C4-2B (cell line): ENCODE measurements at regions not wholly inside any gene's neighbourhood (a gene's known extent, or its start where the extent isn't known, plus 50 kb on each side); places are given as distances from the start of the nearest gene placed in this dataset.

Source experiments
- H3K27ac ChIP-seq: fragments of 450-650 bp; 2 replicates; pipeline ENCODE4 v1.5.1; 2017
- ZFX ChIP-seq: fragments of 450-650 bp; IDR thresholded peaks from 2 replicates; pipeline ENCODE4 v1.6.1; 2017
- TF ChIP-seq, protein P1 (sequence below): fragments of 450-650 bp; conservative IDR thresholded peaks from 2 replicates; pipeline ENCODE4 v1.5.1; 2017; ENCODE audit warnings: mild to moderate bottlenecking

DNA sequence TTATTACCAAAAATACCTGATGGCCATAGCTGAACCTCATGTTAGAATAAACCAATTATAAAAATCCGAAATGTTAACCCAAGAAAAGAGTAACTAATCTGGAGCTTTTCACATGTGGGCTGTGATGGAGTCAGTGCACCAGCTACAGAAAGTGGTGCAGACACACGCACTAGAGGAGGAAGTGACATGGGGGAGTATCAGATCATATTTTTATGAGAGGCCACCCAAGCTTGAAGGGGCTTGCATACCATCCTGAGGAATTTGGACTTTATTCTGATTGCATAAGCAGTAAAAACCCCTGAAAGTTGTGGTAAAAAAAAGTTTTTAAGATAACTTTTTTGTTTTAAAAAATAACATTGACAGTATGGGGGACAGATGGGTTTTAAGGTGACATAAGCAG, 1148.5 kb upstream of the CELF2 start:
- H3K27ac ChIP-seq, result no peak overlapping the region
- no peak for TF ChIP-seq ZFX
- TF ChIP-seq, protein P1, sequence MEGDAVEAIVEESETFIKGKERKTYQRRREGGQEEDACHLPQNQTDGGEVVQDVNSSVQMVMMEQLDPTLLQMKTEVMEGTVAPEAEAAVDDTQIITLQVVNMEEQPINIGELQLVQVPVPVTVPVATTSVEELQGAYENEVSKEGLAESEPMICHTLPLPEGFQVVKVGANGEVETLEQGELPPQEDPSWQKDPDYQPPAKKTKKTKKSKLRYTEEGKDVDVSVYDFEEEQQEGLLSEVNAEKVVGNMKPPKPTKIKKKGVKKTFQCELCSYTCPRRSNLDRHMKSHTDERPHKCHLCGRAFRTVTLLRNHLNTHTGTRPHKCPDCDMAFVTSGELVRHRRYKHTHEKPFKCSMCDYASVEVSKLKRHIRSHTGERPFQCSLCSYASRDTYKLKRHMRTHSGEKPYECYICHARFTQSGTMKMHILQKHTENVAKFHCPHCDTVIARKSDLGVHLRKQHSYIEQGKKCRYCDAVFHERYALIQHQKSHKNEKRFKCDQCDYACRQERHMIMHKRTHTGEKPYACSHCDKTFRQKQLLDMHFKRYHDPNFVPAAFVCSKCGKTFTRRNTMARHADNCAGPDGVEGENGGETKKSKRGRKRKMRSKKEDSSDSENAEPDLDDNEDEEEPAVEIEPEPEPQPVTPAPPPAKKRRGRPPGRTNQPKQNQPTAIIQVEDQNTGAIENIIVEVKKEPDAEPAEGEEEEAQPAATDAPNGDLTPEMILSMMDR, result no peak

DNA sequence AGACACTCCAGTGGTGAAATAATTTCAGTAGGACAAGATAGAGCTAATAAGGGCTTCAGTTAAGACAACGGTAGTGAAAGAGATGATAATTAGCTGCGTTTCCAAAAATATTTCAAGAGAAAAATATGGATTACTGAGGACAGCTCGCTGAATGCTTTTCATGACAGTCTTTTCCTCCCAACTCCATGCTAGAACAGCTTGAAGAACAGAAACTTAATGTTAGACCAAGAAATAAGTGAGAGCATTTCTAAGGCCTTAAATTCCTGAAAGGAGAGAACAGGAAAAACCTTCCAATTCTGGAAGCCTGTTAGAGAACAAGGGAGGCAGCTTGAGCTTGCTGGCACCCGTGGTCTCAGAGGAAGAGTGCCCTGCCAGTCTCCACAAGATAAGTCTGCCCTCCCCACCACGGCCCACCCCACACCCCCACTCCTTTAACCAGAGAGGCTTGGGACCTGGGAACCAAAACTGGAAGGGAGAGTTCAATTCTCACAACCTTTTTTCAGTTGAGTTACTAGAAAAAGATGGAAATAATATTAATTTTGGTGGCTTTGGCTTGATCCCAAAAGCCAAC, 1148.0 kb upstream of the CELF2 start:
- no peak for TF ChIP-seq ZFX
- TF ChIP-seq, protein P1, result no peak
- H3K27ac ChIP-seq, result no peak overlapping the region

GRCh38 chr10:9875353-9875752, 1142.3 kb upstream of the CELF2 start:
- TF ChIP-seq, protein P1, result no peak
- no peak for TF ChIP-seq ZFX
- H3K27ac ChIP-seq, result no peak overlapping the region

- H3K27ac ChIP-seq, result no peak overlapping the region
- no peak for TF ChIP-seq ZFX
- TF ChIP-seq, protein P1, result no peak
These were observed 1139.7 kb upstream of the CELF2 start for GRCh38 chr10:9877978-9878377.

GRCh38 chr10:9878383-9878782, 1139.3 kb upstream of the CELF2 start:
- no peak for TF ChIP-seq ZFX
- TF ChIP-seq, protein P1, result no peak
- no peak overlapping the region for H3K27ac ChIP-seq

- no peak overlapping the region for H3K27ac ChIP-seq
- no peak for TF ChIP-seq ZFX
- TF ChIP-seq, protein P1, result no peak
These were observed 1131.9 kb upstream of the CELF2 start for GRCh38 chr10:9885761-9886160.

DNA sequence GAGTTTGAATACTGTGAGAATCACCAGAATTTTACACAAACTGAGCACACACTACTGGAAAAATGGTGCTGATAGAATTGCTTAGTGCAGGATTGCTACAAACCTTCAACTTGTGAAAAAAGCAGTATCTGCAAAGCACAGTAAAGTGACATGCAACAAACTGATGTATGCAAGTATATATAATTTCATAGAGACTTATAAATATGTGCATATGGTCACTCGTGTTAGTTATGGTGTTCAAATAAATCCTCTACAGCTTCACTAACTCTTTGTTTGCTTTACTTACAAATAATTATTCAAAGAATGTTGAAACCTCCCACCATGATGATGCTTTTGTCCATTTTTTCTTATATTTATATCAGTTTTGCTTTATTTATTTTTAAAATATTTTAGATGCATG, 1130.9 kb upstream of the CELF2 start:
- TF ChIP-seq ZFX, result no peak
- TF ChIP-seq, protein P1, result no peak
- H3K27ac ChIP-seq, result no peak overlapping the region
